ENCODE measurements at regions not wholly inside any gene's neighbourhood (a gene's known extent, or its start where the extent isn't known, plus 50 kb on each side); places are given as distances from the start of the nearest gene placed in this dataset.

DNA sequence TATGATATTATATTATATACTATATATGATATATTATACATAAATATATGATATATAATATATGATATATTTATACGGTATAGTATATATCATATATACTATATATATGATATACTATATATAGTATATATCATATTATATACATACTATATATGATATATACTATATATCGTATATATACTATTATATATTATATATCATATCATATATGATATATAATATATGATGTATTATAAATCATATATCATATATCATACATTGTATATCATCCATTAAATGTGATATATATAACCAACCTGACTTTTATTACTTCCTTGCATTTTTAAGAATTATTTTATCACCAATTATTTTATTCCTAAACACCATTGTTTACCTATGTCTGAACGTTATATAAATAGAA, 146.6 kb upstream of the PRSS16 start:
- no peaks in the 10 kb centered on the region for H3K9me3 ChIP-seq (ENCODE audit: control insufficient read depth, insufficient read depth, low read depth, low read length)
- H3K36me3 ChIP-seq (ENCODE audit: control insufficient read depth, insufficient read depth, low read length) = no peaks in the 10 kb centered on the region
- ChIA-PET CTCF (no interaction called here), POLR2A (no interaction called here)
- in situ Hi-C loops (cut with HindIII; ENCODE audit: low pct_unique_long_range_greater_than_20kb, low sequenced_read_pairs) (no loop called here), intact Hi-C loops (cut with micrococcal nuclease; ENCODE audit: unreplicated experiment) (no loop called here)
- H3K27me3 ChIP-seq (ENCODE audit: control insufficient read depth, insufficient read depth, low read length) = no peaks in the 10 kb centered on the region
- DNase-seq (ENCODE audit: low read depth, low spot score) = no peak
- ATAC-seq = no peak
- H3K4me3 ChIP-seq (ENCODE audit: low read depth in 2 of 2, low read length in 2 of 2) = no peak overlapping the region
- H3K4me1 ChIP-seq (ENCODE audit: control insufficient read depth, insufficient read depth, low read length) = peaks cover 8% of the 10 kb centered on the region; the same call in 1 of the 2 replicates
- H3K27ac ChIP-seq (ENCODE audit: low read length) = no peak overlapping the region
- no TSS peak for BruUV-seq (replicated peaks)
- no peak for TF ChIP-seq TCF7L2 (IDR thresholded peaks at IDR 0.05; ENCODE audit: low read depth, low read length)
- TF ChIP-seq, protein P1, sequence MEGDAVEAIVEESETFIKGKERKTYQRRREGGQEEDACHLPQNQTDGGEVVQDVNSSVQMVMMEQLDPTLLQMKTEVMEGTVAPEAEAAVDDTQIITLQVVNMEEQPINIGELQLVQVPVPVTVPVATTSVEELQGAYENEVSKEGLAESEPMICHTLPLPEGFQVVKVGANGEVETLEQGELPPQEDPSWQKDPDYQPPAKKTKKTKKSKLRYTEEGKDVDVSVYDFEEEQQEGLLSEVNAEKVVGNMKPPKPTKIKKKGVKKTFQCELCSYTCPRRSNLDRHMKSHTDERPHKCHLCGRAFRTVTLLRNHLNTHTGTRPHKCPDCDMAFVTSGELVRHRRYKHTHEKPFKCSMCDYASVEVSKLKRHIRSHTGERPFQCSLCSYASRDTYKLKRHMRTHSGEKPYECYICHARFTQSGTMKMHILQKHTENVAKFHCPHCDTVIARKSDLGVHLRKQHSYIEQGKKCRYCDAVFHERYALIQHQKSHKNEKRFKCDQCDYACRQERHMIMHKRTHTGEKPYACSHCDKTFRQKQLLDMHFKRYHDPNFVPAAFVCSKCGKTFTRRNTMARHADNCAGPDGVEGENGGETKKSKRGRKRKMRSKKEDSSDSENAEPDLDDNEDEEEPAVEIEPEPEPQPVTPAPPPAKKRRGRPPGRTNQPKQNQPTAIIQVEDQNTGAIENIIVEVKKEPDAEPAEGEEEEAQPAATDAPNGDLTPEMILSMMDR (IDR thresholded peaks at IDR 0.05) = no peak

DNA sequence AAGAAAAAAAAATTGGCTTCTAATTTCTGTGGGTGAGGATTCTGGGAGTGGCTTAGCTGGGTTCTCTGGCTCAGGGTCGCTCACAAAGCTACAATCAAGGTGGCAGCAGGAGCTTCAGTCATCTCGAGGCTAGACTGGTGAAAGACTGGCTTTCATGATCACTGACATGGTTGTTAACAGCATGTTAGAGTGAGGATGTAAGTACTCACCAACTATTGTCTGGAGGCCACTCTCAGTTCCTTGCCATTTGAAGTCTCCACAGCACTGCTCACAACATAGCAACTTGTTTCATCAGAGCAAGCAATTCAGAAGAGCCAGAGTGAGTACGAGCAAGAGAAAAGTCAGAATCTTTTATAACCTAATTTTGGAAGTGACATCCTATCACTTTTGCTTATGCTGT, 145.7 kb upstream of the PRSS16 start:
- ChIA-PET CTCF (interaction anchor here (0.8 kb wide), 1 partner anchor 25 kb away, joined by 5 read pairs; no protein-coding TSS in a partner anchor), POLR2A (interaction anchor here (0.6 kb wide), 1 partner anchor 50 kb away, joined by 9 read pairs; no protein-coding TSS in a partner anchor)
- no peaks in the 10 kb centered on the region for H3K9me3 ChIP-seq (ENCODE audit: control insufficient read depth, insufficient read depth, low read depth, low read length)
- TF ChIP-seq TCF7L2 (IDR thresholded peaks at IDR 0.05; ENCODE audit: low read depth, low read length) (no peak), POLR2AphosphoS5 (IDR thresholded peaks at IDR 0.05; ENCODE audit: low read depth, low read length) (no peak), SIN3A (IDR thresholded peaks at IDR 0.05; ENCODE audit: borderline replicate concordance, insufficient read depth, low read depth, low read length) (no peak)
- TF ChIP-seq, protein P2, sequence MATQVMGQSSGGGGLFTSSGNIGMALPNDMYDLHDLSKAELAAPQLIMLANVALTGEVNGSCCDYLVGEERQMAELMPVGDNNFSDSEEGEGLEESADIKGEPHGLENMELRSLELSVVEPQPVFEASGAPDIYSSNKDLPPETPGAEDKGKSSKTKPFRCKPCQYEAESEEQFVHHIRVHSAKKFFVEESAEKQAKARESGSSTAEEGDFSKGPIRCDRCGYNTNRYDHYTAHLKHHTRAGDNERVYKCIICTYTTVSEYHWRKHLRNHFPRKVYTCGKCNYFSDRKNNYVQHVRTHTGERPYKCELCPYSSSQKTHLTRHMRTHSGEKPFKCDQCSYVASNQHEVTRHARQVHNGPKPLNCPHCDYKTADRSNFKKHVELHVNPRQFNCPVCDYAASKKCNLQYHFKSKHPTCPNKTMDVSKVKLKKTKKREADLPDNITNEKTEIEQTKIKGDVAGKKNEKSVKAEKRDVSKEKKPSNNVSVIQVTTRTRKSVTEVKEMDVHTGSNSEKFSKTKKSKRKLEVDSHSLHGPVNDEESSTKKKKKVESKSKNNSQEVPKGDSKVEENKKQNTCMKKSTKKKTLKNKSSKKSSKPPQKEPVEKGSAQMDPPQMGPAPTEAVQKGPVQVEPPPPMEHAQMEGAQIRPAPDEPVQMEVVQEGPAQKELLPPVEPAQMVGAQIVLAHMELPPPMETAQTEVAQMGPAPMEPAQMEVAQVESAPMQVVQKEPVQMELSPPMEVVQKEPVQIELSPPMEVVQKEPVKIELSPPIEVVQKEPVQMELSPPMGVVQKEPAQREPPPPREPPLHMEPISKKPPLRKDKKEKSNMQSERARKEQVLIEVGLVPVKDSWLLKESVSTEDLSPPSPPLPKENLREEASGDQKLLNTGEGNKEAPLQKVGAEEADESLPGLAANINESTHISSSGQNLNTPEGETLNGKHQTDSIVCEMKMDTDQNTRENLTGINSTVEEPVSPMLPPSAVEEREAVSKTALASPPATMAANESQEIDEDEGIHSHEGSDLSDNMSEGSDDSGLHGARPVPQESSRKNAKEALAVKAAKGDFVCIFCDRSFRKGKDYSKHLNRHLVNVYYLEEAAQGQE (IDR thresholded peaks at IDR 0.05; ENCODE audit: insufficient read depth in 1 of 2, low read depth in 2 of 2, low read length in 1 of 2) = no peak
- TF ChIP-seq, protein P1 (IDR thresholded peaks at IDR 0.05) = no peak
- H3K36me3 ChIP-seq (ENCODE audit: control insufficient read depth, insufficient read depth, low read length) = no peaks in the 10 kb centered on the region
- DNase-seq (ENCODE audit: low read depth, low spot score) (no peak), ATAC-seq (no peak)
- H3K4me3 ChIP-seq (ENCODE audit: low read depth in 2 of 2, low read length in 2 of 2) = no peak overlapping the region
- H3K27ac ChIP-seq (ENCODE audit: low read length) = no peak overlapping the region
- intact Hi-C loops (cut with micrococcal nuclease; ENCODE audit: unreplicated experiment) (no loop called here), in situ Hi-C loops (cut with HindIII; ENCODE audit: low pct_unique_long_range_greater_than_20kb, low sequenced_read_pairs) (no loop called here)
- no peaks in the 10 kb centered on the region for H3K27me3 ChIP-seq (ENCODE audit: control insufficient read depth, insufficient read depth, low read length)
- H3K4me1 ChIP-seq (ENCODE audit: control insufficient read depth, insufficient read depth, low read length) = peaks cover 3% of the 10 kb centered on the region; the same call in 1 of the 2 replicates
- no TSS peak for BruUV-seq (replicated peaks)

Data from Panc1 (cell line).